ENCODE measurements at regions not wholly inside any gene's neighbourhood (a gene's known extent, or its start where the extent isn't known, plus 50 kb on each side); places are given as distances from the start of the nearest gene placed in this dataset.

GRCh38 chr20:40495956-40496355 is 193.1 kb downstream of the MAFB start:
- Histone ChIP-seq H3K9me2 (ENCODE audit: insufficient read depth) (peaks cover 14% of the 10 kb centered on the region; the same call in 1 of the 2 replicates), H3K4me2 (no peak overlapping the region), H3K4me3 (no peak overlapping the region), H2AFZ (no peak overlapping the region), H3K27ac (ENCODE audit: low read depth) (no peak overlapping the region), H4K20me1 (replicated peaks; ENCODE audit: insufficient read depth) (no peaks in the 10 kb centered on the region), H3F3A (replicated peaks; ENCODE audit: low read depth) (no peaks in the 10 kb centered on the region), H3K79me2 (replicated peaks; ENCODE audit: insufficient read depth) (no peaks in the 10 kb centered on the region), H3K36me3 (ENCODE audit: insufficient read depth) (no peaks in the 10 kb centered on the region), H3K4me1 (ENCODE audit: insufficient read depth) (no peaks in the 10 kb centered on the region), H3K27me3 (ENCODE audit: insufficient read depth) (no peaks in the 10 kb centered on the region)
- DNase-seq (ENCODE audit: low spot score), result no peak
- no peaks in the 10 kb centered on the region for H3K4me1 Mint-ChIP-seq
- ATAC-seq, result no peak
- no peak overlapping the region for H3K4me3 Mint-ChIP-seq
- no peaks in the 10 kb centered on the region; the same call in 2 of the 3 replicates for H3K36me3 Mint-ChIP-seq (ENCODE audit: low read depth)
- TF ChIP-seq ZNF331 (CRISPR knock-in tag; IDR thresholded peaks at IDR 0.05; ENCODE audit: low read depth), result no peak
- H3K9me3 Mint-ChIP-seq, result no peaks in the 10 kb centered on the region
- H3K27ac Mint-ChIP-seq, result no peak overlapping the region; the same call in 1 of the 2 replicates
- H3K27me3 Mint-ChIP-seq (ENCODE audit: insufficient read depth, low read depth, poor library complexity), result peaks cover 5% of the 10 kb centered on the region

GRCh38 chr20:40494248-40494647 is 194.8 kb downstream of the MAFB start:
- no peak for ATAC-seq
- no peak for TF ChIP-seq NANOG (IDR thresholded peaks at IDR 0.05; ENCODE audit: borderline replicate concordance)
- TF ChIP-seq CTCF (conservative IDR thresholded peaks at IDR 0.05; ENCODE audit: low read depth in 2 of 2), result no peak
- no peak for TF ChIP-seq ZNF331 (CRISPR knock-in tag; IDR thresholded peaks at IDR 0.05; ENCODE audit: low read depth)
- TF ChIP-seq CREB1 (CRISPR knock-in tag; IDR thresholded peaks at IDR 0.05; ENCODE audit: low read depth), result no peak
- no peak for TF ChIP-seq POLR2AphosphoS5 (IDR thresholded peaks at IDR 0.05; ENCODE audit: low read depth)
- no peak for TF ChIP-seq ETS1 (IDR thresholded peaks at IDR 0.05)
- TF ChIP-seq ZNF114 (CRISPR knock-in tag; IDR thresholded peaks at IDR 0.05), result no peak
- TF ChIP-seq EZH2 (IDR thresholded peaks at IDR 0.05; ENCODE audit: low read depth, unreplicated experiment), result no peak
- no peak for TF ChIP-seq STAT1 (IDR thresholded peaks at IDR 0.05; ENCODE audit: unreplicated experiment)
- no peak for TF ChIP-seq EZH2phosphoT487 (IDR thresholded peaks at IDR 0.05; ENCODE audit: unreplicated experiment)
- no peak for TF ChIP-seq ZNF462 (CRISPR knock-in tag; IDR thresholded peaks at IDR 0.05)
- TF ChIP-seq JUNB (IDR thresholded peaks at IDR 0.05; ENCODE audit: unreplicated experiment), result no peak

More at GRCh38 chr20:40494248-40494647, 194.8 kb downstream of the MAFB start:
- Histone ChIP-seq H2AFZ (no peak overlapping the region), H3K79me2 (replicated peaks; ENCODE audit: insufficient read depth) (no peaks in the 10 kb centered on the region), H3K4me3 (no peak overlapping the region), H3K4me1 (ENCODE audit: insufficient read depth) (no peaks in the 10 kb centered on the region), H3K4me2 (no peak overlapping the region), H3F3A (replicated peaks; ENCODE audit: low read depth) (no peaks in the 10 kb centered on the region), H4K20me1 (replicated peaks; ENCODE audit: insufficient read depth) (no peaks in the 10 kb centered on the region), H3K27me3 (ENCODE audit: insufficient read depth) (no peaks in the 10 kb centered on the region), H3K27ac (ENCODE audit: low read depth) (no peak overlapping the region), H3K36me3 (ENCODE audit: insufficient read depth) (no peaks in the 10 kb centered on the region), H3K9me2 (ENCODE audit: insufficient read depth) (peaks cover 16% of the 10 kb centered on the region)
- no peaks in the 10 kb centered on the region for H3K9me3 Mint-ChIP-seq
- no peaks in the 10 kb centered on the region; the same call in 2 of the 3 replicates for H3K36me3 Mint-ChIP-seq (ENCODE audit: low read depth)
- H3K4me3 Mint-ChIP-seq, result no peak overlapping the region
- H3K27me3 Mint-ChIP-seq (ENCODE audit: insufficient read depth, low read depth, poor library complexity), result peaks cover 5% of the 10 kb centered on the region
- no peak for DNase-seq (ENCODE audit: low spot score)
- no peak overlapping the region for H3K27ac Mint-ChIP-seq
- no peaks in the 10 kb centered on the region for H3K4me1 Mint-ChIP-seq
